GM18511 (cell line): ENCODE measurements at regions not wholly inside any gene's neighbourhood (a gene's known extent, or its start where the extent isn't known, plus 50 kb on each side); places are given as distances from the start of the nearest gene placed in this dataset.
"Not testable (repeated sequence)": the region's sequence is repeated elsewhere in the genome, so short reads cannot be mapped to it uniquely, and the experiment has no call there.

Experiments
- ATAC-seq: cut with Tn5 transposase; IDR thresholded peaks from one replicate; pipeline ENCODE4 v1.9.1; 2021; ENCODE audit warnings: mild to moderate bottlenecking, moderate library complexity; ENCODE audit not compliant: unreplicated experiment

DNA sequence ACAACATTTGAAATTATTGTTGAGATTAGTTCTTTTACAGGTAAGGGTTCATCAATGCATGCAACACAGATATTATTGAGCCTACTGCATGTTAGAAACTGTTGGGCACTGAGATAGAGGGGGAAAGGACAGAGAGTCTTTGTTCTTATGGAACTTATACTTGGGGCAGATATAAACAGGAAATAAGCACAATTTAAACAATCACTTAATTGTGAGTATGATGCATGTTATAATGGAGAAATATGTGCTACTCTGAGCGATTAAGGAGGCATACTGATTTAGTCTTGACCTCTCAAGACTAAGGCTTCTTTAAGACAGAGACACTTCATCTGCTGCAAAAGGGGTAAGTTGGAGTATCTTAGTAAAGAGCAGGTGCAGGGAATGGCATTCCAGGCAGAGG, 593.3 kb downstream of the CCSER2 start:
- no peak for ATAC-seq

GRCh38 chr10:84924131-84924530, 595.7 kb downstream of the CCSER2 start:
- no peak for ATAC-seq

- ATAC-seq = no peak
Observed at GRCh38 chr10:84925495-84925894, 597.1 kb downstream of the CCSER2 start.

DNA sequence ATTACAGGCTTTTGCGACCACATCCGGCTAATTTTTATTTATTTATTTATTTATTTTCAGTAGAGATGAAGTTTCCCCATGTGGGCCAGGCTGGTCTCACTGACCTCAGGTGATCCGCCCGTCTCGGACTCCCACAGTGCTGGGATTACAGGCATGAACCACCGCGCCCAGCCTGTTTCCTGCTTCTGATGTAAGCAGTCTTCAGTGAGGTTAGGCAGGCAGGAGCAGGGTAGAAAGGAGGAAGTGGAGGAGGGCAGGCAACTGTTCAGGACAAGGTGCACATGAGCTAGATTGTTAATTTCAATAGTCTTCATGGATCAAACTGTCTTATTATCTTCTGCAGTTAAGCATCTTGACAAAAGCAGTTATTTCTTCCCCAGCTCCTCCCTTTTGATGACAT, 605.0 kb downstream of the CCSER2 start:
- no peak for ATAC-seq

DNA sequence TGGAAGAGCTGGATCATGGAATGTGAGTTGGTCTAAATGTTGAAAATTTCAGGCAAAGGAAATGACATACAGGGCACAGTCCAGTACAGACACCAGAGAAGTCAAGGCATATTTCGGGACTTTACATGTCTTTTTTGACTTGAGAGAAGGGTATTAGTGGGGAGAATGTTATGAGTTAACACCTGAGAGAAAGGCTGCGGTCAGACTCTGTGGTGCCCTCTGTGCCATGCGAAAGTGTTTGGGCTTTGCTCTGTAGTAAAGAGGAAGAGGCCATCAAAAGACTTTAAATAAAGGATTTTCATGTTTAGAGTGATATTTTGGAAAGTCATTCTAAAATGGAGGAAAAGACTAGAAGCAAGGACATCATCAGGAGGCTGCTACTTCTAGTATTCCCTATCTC, 607.4 kb downstream of the CCSER2 start:
- ATAC-seq = no peak

- ATAC-seq = no peak
Observed at GRCh38 chr10:84938117-84938905, 609.9 kb downstream of the CCSER2 start.

- no peak for ATAC-seq
Observed at GRCh38 chr10:84943541-84943940, 615.2 kb downstream of the CCSER2 start.

- no peak for ATAC-seq
Observed at GRCh38 chr10:84944187-84944586, 615.8 kb downstream of the CCSER2 start.

DNA sequence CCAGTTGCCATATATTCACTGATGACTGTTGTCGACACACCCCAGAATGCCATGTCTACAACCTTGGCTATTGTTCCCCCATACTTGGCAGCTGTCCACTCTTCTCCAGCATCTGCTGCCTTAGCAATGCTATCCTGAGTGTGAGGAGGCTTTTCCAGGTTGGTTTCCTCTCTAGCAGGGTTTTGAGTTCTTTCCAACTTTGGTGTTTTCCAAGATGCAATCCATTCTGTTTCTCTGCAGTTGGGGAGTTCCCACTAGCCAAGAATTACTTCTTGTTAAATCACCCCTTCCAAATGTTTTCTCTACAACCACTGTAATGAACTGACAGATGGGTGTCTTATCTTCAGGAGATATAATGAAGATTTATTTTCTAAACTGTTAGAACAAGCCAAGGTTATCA, 617.4 kb downstream of the CCSER2 start:
- ATAC-seq = no peak

- no peak for ATAC-seq
Observed at GRCh38 chr10:84946904-84947303, 618.5 kb downstream of the CCSER2 start.

GRCh38 chr10:84948644-84949043, 620.3 kb downstream of the CCSER2 start:
- ATAC-seq = no peak

DNA sequence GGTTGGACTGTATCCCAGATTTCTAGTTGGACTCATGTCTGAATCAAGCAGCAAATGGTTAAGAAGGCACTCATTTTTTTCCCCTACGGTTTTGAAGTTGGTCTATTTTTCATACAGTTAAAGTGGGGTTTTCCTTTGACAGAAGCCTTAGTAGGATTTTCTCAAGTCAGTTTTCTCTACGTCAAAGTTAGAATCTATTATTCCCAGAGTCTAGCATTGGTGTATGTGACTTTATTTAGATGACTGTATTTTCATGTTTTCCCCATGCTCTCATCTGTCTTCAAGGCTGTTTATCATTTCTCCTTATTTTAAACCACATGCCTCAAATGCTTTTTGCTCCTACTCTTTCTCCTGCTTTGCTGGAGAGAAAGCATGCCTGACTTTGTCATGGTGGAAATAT, 623.2 kb downstream of the CCSER2 start:
- no peak for ATAC-seq

GRCh38 chr10:84957427-84957826, 629.0 kb downstream of the CCSER2 start:
- no peak for ATAC-seq

DNA sequence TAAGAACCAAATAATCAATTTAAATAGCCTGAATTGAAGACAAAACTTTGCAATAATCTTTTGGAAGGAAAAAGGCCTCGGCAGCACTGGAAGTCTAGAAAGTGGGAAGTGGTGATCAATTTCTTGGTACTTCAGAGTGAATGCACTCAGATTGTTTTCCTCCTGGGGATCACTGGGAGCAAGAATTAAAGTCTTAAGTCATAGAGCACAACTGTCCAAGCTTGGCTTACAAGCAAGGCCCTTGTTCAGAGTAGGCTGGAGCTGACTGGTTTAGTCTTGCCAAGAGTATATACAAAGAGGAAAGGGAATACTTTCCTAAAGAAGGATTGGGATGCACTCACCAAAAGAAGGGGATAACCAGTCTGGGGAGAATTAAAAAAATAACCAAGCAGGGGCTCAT, 637.1 kb downstream of the CCSER2 start:
- ATAC-seq = no peak

DNA sequence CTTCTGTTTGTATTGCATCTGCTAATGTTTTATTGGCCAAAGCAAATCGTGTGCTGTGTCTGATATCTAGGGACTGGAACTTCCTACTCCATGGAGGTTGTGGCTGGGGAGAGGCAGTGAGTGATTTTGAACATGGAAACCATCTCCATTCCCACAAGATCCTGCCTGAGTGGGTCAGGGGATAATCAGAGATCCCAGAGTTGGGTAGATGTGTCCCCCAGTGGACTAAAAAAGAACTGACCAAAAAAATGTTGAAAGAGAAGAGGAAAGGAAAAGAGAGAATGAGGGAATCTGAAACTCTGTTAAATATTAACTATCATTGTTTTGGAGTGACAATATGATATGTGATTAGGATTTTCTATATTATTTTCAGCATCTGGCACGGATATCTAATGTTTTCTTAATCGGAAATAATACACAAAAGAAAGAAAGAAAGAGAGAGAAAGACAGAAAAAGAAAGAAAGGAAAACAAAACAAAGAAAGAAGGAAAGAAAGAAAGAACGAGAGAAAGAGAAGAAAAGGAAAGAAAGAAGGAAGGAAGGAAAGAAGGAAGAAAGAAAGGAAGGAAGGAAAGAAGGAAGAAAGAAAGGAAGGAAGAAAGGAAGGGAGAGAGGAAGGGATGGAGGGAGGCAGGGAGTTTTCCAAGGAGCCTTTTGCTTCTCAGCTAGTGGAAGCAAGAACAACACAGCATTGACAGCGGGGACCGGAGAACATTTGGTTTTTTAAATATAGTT, 638.5 kb downstream of the CCSER2 start:
- ATAC-seq = no peak

DNA sequence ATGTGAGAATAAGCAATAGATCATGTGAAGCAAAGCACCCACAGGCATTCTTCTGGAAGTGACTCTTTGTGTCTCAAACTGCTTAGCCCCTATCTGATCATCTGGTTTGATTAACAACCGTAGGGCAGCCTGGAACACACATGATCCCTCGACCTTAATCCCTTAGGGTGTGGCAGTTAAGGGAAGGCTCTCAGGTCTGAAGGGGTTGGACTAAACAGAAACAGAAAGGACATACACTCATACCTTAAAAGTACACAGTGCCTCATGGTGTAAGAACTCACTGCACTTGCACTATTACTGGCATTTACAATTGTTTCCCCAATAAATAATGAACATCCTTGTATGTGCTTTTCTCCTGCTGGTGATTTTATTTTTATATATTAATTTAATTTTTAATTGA, 640.9 kb downstream of the CCSER2 start:
- not testable (repeated sequence) for ATAC-seq

DNA sequence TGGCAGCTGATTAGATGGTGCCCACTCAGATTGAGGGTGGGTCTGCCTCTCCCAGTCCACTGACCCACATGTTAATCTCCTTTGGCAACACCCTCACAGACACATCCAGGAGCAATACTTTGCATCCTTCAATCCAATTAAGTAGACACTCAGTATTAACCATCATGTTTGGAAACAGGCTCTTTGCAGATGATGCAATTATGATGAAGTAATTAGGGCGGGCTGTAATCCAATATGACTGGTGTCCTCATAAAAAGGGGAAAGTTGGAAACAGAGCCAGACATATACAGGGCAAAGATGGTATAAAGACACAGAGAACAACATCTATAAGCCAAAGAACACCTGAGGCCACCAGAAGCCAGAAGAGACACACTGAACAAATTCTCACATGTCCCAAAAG, 658.6 kb downstream of the CCSER2 start:
- no peak for ATAC-seq

DNA sequence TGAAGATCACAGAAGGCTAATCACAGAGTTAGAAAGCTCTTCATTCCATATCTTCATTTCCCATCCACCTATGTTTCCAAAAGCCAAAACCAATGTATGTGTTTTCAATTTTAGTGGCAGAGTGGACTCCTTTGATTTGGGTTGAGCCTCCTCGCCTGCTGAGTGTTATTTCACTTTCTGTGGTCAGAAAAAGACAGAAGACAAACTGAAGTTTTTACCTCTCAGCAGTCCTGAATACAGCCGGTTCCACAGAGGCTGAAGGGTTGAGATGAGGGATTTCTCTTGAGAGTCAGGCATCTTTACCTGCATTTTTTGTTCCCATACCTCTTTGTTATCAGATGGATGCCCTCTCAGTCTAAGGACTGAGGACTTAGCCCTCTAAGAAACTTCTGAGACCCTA, 659.6 kb downstream of the CCSER2 start:
- ATAC-seq = no peak

GRCh38 chr10:84990713-84991112, 662.3 kb downstream of the CCSER2 start:
- ATAC-seq = no peak

DNA sequence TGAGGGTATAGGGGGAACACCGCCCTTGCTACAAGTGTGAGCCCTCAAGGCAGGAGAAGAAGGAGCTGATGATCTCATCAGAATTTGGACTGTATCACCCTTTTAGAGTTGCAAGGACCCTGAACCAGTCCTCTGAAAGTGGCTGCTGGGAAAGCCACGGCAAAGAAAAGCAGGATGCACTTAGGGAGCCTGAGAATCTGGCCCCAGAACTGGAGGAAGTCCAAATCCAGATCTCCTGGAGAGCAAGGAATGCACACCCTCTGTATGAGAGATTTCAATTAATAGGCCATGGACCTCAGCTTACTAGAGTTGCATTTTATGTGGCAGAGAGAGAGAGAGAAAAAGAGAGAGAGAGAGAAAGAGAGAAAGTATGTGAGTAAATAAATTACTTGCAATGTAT, 662.9 kb downstream of the CCSER2 start:
- no peak for ATAC-seq

- ATAC-seq = no peak
Observed at GRCh38 chr10:84993251-84994035, 665.1 kb downstream of the CCSER2 start.

- no peak for ATAC-seq
Observed at GRCh38 chr10:84994722-84995121, 666.3 kb downstream of the CCSER2 start.
